Osteocyte (in vitro differentiated cells): ENCODE measurements at regions not wholly inside any gene's neighbourhood (a gene's known extent, or its start where the extent isn't known, plus 50 kb on each side); places are given as distances from the start of the nearest gene placed in this dataset.

Experiments
- DNase-seq: peaks from one replicate; pipeline ENCODE4 v3.0.0; 2021; ENCODE audit warnings: mixed read lengths; ENCODE audit not compliant: unreplicated experiment; ENCODE audit errors: extremely low spot score
- H3K27ac Mint-ChIP-seq: one replicate; pipeline ENCODE4 v1.8.0; 2021; ENCODE audit warnings: mild to moderate bottlenecking, mixed read lengths; ENCODE audit not compliant: unreplicated experiment
- H3K27me3 Mint-ChIP-seq: one replicate; pipeline ENCODE4 v1.8.0; 2021; ENCODE audit warnings: mixed read lengths; ENCODE audit not compliant: unreplicated experiment
- H3K36me3 Mint-ChIP-seq: one replicate; pipeline ENCODE4 v1.8.0; 2021; ENCODE audit warnings: mixed read lengths; ENCODE audit not compliant: unreplicated experiment
- H3K4me1 Mint-ChIP-seq: one replicate; pipeline ENCODE4 v1.8.0; 2021; ENCODE audit warnings: mixed read lengths; ENCODE audit not compliant: unreplicated experiment
- H3K4me3 Mint-ChIP-seq: one replicate; pipeline ENCODE4 v1.8.0; 2021; ENCODE audit warnings: mild to moderate bottlenecking, moderate library complexity, mixed read lengths; ENCODE audit not compliant: unreplicated experiment
- H3K9me3 Mint-ChIP-seq: one replicate; pipeline ENCODE4 v1.8.0; 2021; ENCODE audit warnings: mixed read lengths; ENCODE audit not compliant: unreplicated experiment
- TF ChIP-seq, protein P1 (sequence below): fragments of 200-600 bp; sonication (generic); IDR thresholded peaks from 2 replicates; pipeline ENCODE4 v1.5.0; 2021; ENCODE audit warnings: antibody characterized with exemption, mild to moderate bottlenecking, moderate library complexity

DNA sequence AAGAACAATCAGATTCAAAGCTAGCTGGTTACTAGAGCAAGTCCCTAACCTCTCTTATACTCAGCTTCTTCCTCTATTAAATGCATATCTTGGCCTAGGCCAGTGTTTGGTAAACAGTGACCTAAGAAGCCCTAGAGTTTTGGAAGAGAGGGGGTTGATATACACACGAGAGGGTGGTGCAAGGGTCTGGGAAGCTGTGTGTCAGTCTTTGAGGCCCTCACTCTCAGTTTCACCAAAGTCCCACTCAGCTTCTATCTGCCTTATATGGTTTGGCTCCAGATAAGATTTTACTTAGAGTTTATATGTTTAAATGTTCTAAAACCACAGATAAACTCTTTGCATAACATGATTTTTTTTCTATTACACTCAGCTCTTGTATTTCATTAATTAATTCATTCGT is 526.1 kb upstream of the BTBD3 start:
- Mint-ChIP-seq H3K4me1 (peaks cover 8% of the 10 kb centered on the region), H3K27ac (no peak overlapping the region), H3K36me3 (no peaks in the 10 kb centered on the region), H3K27me3 (no peaks in the 10 kb centered on the region), H3K9me3 (no peaks in the 10 kb centered on the region), H3K4me3 (no peak overlapping the region)
- TF ChIP-seq, protein P1, sequence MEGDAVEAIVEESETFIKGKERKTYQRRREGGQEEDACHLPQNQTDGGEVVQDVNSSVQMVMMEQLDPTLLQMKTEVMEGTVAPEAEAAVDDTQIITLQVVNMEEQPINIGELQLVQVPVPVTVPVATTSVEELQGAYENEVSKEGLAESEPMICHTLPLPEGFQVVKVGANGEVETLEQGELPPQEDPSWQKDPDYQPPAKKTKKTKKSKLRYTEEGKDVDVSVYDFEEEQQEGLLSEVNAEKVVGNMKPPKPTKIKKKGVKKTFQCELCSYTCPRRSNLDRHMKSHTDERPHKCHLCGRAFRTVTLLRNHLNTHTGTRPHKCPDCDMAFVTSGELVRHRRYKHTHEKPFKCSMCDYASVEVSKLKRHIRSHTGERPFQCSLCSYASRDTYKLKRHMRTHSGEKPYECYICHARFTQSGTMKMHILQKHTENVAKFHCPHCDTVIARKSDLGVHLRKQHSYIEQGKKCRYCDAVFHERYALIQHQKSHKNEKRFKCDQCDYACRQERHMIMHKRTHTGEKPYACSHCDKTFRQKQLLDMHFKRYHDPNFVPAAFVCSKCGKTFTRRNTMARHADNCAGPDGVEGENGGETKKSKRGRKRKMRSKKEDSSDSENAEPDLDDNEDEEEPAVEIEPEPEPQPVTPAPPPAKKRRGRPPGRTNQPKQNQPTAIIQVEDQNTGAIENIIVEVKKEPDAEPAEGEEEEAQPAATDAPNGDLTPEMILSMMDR, result no peak
- no peak for DNase-seq

DNA sequence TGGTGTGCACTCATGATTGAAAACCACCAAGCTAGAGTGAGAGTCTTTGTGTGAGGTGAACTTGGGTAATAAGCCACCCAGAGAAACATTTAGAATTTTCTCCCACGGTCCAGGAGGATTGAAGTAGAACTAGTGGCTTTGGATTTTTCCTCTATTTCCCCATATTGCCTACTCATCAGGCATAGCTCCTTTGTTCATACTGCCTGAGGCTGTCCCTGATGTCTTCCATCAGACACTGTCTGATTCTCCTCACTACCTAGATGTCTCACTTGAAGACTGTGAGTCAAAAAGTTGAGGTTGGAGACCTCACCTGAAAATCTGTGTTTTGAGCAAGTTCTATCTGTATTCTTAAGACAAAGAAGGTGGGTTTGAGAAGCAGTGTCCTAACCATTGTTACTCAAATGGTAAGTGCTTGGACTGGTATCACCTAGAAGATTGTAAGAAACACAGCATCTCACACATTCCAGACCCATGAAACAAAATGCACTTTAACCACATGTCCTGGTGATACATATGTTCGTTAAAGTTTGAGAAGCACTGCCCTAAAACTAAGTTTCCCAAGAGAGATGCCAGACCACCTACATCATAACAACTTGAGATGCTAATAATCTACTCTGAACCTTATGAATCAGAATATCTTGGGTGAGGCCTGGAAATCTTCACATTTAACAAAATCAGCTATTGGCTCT is 523.4 kb upstream of the BTBD3 start:
- no peak overlapping the region for H3K27ac Mint-ChIP-seq
- H3K27me3 Mint-ChIP-seq, result no peaks in the 10 kb centered on the region
- H3K4me3 Mint-ChIP-seq, result no peak overlapping the region
- no peaks in the 10 kb centered on the region for H3K36me3 Mint-ChIP-seq
- DNase-seq, result no peak
- no peaks in the 10 kb centered on the region for H3K9me3 Mint-ChIP-seq
- TF ChIP-seq, protein P1, result no peak
- H3K4me1 Mint-ChIP-seq, result no peaks in the 10 kb centered on the region

DNA sequence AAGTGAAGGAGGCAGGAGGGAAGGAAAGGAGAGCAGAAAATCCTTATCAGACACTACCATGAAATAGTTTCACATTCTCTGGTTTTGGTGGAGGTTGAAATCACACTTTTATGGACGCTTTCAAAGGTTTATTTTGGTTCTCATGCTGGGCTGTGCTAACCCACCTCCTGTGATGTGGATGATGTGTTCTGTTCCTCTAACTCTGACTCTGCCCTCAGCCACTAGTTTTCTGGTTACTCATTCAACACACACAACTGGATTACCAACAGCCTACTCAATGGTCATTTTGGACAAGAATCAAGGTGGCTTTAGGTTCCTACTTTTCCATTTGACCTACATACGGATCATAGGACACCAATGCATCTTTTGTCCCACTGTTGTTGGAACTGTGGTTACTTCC is 522.1 kb upstream of the BTBD3 start:
- Mint-ChIP-seq H3K27me3 (no peaks in the 10 kb centered on the region), H3K4me3 (no peak overlapping the region)
- TF ChIP-seq, protein P1, result no peak

DNA sequence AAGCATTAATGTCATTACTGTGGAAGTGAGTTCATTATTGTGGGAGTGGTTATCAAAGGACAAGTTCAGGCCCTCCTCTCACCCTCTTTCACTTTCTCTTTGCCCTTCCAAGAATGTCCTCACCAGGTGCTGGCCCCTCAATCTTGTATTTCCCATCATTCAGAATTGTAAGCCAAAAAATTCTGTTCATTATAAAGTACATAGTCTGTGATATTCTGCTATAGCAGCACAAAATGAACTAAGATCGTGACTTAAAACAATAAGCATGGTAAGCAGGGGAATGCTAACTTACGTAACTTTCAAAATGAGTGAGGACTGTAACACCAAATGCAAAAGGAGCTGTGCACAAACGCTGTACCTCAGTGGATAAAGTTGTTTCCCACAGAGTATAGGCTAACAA is 515.7 kb upstream of the BTBD3 start:
- no peaks in the 10 kb centered on the region for H3K36me3 Mint-ChIP-seq
- no peaks in the 10 kb centered on the region for H3K9me3 Mint-ChIP-seq
- TF ChIP-seq, protein P1, result no peak
- no peak overlapping the region for H3K27ac Mint-ChIP-seq
- H3K4me3 Mint-ChIP-seq, result no peak overlapping the region
- DNase-seq, result no peak
- H3K27me3 Mint-ChIP-seq, result no peaks in the 10 kb centered on the region
- no peaks in the 10 kb centered on the region for H3K4me1 Mint-ChIP-seq

More for the DNA sequence above, 522.1 kb upstream of the BTBD3 start:
- Mint-ChIP-seq H3K4me1 (no peaks in the 10 kb centered on the region), H3K27ac (no peak overlapping the region), H3K9me3 (no peaks in the 10 kb centered on the region), H3K36me3 (no peaks in the 10 kb centered on the region)
- DNase-seq, result no peak

DNA sequence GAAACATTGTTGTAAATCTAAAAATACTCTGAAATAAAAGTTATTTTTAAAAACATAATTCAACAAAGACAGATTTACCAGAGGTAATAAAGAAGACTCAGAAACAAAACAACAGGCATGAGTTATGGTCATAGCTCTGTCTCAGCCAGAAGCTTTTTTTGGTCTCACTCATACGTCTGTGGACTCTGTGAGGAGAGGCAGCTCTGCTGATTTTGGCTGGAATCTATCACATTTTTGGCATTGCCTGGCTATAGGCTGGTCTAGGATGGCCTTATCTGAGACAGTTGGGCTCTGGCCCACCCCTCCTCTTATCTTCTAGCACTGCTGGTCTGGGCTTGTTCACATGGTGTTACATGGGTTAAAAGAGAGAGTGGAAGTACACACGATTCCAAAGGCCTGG is 514.0 kb upstream of the BTBD3 start:
- TF ChIP-seq, protein P1, result no peak
- H3K27me3 Mint-ChIP-seq, result no peaks in the 10 kb centered on the region
- no peaks in the 10 kb centered on the region for H3K9me3 Mint-ChIP-seq
- no peak overlapping the region for H3K4me3 Mint-ChIP-seq
- H3K27ac Mint-ChIP-seq, result no peak overlapping the region
- H3K4me1 Mint-ChIP-seq, result no peaks in the 10 kb centered on the region
- no peak for DNase-seq
- H3K36me3 Mint-ChIP-seq, result no peaks in the 10 kb centered on the region
